HG03095 (cell line): ENCODE measurements at regions not wholly inside any gene's neighbourhood (a gene's known extent, or its start where the extent isn't known, plus 50 kb on each side); places are given as distances from the start of the nearest gene placed in this dataset.

Experiments
- ATAC-seq: cut with Tn5 transposase; IDR thresholded peaks from one replicate; pipeline ENCODE4 v1.9.1; 2021; ENCODE audit warnings: moderate library complexity; ENCODE audit not compliant: unreplicated experiment

DNA sequence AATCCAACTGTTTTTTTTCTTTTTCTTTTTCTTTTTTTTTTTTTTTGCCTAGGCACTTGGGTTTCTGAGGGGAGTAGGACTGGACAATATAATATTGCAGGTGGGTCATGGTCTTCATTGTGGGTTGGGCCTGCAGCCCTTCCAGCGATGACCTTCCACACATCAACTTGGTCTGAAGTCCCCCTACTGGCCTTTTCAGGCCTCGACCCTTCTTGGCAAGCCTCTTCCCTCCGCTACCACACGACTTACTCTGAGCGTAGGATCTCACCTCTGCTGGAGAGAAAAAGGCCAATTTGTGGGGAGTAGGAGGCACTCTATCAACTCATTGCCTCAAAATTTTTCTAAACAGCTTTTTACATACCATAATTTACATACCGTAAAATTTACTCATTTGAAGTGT, 51.1 kb upstream of the GRIK3 start:
- ATAC-seq: no peak

DNA sequence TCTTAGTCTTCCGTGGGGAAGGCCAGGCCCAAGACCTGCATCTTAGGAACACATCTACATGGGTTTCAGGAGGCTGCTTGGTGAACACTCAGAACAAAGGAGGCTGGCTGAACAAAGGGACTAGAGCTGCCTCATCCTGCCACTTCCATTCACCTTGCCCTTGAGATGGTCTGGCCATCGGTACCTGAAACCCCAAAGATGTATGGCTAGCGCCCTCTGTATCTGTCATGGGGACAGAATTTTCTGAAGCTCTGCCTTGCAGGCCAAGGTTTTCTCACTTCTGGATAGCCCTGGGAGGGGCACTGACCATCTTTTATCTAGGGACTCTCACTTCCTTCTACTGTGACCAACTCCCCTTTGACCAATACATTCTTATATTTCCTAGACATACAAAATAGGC, 55.4 kb upstream of the GRIK3 start:
- no peak for ATAC-seq

DNA sequence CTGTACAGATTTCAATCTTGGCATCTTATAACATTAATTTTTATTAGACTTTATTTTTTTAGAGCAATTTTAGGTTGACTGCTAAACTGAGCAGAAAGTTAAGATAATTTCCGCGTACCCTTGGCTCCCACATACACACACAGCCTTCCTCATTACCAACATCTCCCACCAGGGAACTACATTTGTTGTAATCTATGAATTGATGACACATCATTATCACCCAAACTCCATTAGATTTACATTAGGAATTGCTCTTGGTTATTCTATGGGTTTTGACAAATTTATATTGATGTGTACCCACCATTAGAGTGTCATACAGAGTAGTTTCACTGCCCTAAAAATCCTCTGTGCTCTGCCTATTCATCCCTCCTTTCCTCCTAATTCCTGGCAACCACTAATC, 56.4 kb upstream of the GRIK3 start:
- no peak for ATAC-seq

DNA sequence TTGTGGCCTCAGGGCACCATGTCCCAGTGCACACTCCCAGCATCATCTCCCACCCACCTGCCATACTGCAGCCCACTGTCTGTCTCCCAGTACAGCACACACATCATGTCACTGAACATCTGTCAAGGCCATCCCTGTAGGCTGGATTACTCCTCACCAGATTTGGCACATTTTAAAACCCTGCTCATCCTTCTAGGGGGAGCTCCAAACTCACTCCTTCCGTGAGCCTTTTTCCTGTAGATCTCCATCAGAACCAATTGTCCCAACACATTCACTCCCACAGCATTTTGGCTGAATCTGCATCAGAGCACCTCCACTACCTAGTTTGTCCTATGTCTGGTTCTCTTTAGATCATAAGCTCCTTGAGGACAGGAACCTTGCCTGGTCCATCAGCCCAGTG, 58.6 kb upstream of the GRIK3 start:
- ATAC-seq: no peak

DNA sequence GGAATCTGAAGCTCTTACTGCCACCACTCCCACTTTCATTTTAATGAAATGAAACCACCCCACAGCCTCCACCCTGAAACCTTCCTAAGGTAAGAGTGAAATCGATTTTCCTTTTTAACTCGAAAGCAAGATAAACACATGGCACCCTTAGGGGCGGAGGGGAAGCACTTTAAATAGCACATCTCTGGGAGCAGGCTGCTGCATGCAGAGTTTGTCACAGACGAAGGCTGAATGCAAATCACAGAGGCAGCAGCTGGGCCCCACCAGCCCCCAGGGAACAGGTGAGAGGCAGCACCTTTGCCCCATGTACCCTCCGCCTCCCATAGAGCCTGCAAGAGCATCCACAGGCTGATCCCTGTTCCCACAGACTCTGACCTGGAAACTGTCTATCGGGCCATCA, 60.0 kb upstream of the GRIK3 start:
- ATAC-seq: no peak

DNA sequence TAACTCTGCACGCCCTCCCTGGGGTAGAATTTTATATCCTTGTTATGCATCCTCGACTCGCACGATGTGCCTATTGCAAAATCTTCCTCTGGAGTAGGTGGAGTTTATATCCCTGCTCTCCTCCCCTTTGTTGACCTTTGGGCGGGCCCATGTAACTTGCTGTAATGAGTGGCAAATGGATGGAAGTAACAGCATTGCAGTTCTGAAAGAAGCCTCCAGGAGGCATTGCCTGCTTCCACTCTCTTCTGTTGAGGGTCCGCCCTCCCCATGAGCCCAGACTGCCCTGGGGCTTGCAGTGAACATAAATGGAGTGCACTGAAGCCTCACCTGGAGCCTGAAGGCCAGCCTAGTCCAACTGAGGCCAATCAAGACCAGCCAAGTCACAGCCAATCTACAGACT, 62.2 kb upstream of the GRIK3 start:
- ATAC-seq: no peak

DNA sequence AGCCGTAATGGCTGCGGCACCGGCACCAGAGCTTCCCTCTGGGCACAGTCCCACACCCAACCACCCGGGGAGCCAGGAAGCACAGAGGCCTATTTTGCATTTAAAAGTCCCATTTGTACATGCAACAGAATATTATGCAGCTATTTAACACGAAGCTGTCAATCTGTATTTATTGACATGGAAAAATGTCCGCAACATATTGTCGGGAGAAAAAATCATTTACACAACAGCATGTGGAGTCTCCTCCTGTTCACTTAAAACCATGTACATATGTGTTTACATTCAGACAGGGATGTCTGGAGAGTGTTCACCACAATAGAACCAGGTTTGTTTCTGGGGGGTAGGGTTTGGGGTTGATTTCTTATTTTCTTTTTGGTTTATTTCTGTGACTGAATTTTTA, 63.4 kb upstream of the GRIK3 start:
- no peak for ATAC-seq

DNA sequence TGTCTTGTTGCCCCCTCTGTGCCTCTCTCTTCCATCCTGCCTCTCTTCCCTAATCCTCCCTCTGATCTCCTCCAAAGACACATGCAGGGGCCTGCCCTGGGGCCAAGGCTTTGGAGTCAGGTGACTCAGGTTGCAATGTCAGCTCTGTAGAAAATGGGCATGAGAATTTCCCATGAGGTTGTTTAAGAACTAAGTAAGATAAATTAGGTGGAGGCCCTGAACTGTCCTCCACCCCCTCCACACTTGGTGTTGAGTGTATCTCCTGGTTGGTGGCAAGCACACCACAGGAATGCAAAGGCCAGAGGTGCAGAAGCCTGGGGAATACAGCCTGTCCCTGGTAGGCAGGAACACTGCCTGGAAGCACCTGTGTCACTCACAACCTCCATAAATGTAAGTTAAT, 63.9 kb upstream of the GRIK3 start:
- no peak for ATAC-seq

DNA sequence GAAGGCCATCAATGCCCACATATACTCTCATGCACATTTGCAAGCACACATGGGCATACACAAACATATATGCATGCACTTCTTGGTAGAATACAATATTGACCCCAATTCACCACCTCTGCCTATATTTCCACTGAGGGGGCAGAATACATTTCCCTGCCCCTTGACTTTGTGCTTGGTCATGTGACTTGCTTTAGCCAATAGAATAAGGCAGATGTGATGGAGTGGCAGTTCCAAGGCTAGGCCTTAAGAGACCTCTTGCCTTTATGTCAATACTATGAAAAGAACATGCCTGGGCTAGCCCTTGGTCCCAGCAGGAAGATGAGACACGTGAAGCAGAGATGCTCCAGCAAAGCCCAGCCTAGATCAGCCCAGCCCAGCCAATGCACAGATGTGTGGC, 66.0 kb upstream of the GRIK3 start:
- no peak for ATAC-seq

DNA sequence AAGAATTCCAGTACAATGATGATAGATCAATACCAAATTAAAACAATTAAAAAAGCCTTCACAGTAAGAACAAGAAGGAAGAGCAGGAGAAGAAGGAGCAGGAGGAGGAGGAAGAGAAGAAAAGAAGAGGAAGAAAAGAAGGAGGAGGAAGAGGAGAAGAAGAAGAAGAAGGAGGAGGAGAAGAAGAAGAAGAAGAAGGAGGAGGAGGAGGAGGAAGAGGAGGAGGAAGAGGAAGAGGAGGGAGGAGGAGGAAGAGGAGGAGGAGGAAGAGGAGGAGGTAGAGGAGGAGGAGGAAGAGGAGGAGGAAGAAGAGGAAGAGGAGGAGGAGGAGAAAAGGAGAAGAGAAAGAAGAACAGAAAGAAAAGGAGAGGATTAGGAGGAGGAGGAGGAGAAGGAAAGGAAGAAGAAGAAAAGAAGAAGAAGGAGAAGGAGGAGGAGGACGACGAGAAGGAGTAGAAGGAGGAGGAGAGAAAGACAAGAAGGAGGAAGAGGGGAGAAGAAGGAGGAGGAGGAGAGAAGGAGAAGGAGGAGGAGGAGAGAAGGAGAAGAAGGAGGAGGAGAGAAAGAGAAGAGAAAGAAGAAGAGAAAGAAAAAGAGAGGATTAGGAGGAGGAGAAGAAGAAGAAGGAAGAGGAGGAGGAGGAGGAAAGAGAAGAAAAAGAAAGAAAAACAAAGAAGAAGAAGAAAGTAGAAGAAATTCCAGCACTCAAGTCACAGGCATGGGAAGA, 68.5 kb upstream of the GRIK3 start:
- no peak for ATAC-seq

DNA sequence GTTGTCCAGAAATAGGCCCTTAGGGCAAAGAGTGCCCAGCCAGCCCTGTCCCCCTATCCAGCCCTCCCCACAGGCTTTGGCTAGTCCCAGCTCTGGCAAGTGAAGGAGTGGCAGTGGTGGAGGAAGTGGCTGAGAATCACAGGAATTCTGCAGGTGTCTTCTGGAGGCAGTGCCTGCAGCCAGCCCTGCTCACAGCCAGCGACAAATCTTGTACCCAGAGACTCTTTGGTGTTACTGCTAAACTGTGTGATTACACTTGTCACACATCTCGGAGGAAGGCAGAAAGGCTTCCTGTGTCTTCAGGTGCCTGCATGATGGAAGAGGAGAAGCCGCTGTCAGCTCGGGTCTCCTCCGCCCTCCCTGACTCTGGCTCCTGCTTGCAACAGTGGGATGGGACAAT, 71.6 kb upstream of the GRIK3 start:
- ATAC-seq: no peak

DNA sequence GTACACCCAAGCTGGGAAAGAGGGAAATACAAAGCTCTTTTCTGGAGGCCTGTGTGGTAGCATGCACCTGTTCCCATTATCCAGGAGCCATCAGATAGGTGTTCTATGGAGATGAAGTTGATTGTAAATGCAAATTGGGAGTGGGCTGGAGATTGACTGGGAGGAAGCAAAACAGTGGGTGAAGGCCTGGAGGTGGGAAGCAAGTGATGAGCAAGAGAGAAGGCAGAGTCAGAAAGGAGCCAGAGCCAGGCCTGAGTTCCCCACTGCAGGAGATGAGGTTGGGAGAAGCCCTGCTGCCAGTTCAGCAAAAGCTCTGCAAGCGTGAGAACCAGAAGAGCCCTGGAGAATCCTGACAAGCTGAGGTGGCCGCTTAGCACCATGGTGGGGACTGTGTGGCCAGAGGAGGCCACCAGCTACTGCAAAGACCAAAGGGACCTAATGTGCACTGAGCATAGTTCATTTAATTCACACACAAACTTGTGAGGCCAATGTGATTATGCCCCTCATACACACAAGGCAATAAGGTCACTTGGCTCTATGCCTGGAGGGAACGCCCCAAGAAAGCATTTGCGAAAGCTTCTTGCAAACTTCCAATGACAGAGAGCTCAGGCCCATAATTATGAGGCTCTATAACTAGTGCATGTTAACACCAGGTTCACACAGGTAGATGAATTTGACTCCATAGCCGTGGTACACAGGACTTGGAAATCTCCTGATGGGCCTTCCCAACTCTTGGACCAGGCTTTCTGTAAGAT, 73.0 kb upstream of the GRIK3 start:
- ATAC-seq: no peak

DNA sequence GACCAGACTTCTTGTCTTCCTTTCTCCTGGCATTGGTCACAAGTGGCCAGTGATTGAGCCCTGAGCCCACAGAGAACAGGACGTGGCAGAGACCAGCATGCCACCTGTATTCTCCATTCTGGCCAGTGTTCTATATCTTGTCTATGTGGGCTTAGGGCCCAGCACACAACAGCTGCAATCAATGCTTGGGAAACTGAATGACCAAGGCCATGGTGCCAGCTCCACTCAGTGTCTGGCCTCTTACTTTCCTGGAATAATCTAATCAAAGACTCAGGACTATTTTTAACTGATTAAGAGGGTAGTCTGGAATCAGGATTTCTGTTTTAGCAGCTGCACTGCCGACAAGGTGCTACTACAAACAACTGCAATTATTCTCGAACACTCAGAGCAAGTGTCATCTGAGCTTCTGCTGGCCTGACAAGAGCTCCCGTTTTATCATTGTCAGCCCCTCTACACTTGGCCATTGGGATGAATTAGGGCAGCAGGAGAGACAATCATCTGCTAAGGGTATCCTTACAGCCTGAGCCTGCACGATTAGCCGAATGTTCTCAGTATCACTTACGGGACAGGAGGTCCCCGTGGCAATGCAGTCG, 74.4 kb upstream of the GRIK3 start:
- no peak for ATAC-seq

DNA sequence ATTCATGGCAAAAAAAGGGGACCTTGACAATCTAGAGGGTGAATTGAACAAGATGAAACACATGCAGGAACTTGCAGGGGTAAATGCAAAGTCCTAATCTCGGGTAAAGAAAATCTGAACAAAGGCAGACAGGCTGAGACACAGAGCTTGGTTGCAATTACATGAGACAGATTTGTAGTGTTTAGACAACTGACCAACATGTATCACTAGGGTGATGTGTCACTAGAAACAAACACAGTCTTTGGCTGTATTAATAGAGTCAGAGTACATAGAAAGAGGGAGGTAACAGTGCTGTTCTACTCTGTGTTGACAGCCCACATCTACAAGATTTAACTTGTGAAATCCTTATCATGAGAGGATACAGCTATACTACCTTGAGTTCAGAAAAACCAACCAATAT, 78.1 kb upstream of the GRIK3 start:
- no peak for ATAC-seq

DNA sequence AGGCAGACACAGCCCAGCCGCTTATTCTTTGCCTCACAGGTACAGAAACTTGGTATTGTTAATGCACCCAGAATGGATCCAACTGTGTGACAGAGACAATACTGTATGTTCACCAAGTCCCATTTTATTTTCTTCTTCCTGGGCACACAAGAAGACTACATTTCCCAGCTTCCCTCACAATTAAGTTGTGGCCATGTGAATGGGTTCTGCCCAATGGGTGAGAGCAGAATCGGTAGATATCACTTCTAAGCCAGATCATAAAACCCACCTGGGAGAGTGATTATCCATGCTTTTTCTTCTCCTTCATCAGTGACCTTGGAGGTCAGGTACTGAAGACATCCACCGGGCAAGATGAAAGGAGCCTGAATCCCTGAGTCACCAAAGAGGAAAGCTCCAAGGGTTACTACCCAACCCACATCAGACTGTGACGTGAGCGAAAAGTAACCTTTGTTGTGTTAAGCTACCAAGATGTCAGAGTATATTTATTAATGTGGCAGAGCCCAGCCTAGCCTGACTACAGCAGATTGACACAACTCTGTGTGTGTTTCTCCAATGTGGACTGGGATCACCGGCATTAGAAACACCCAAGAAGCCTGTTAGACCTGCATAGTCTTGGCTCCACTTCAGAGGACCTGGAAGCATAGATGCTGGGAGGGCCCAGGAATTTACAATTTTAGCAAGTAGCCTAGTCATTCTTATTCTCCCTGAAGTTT, 79.1 kb upstream of the GRIK3 start:
- ATAC-seq: no peak

DNA sequence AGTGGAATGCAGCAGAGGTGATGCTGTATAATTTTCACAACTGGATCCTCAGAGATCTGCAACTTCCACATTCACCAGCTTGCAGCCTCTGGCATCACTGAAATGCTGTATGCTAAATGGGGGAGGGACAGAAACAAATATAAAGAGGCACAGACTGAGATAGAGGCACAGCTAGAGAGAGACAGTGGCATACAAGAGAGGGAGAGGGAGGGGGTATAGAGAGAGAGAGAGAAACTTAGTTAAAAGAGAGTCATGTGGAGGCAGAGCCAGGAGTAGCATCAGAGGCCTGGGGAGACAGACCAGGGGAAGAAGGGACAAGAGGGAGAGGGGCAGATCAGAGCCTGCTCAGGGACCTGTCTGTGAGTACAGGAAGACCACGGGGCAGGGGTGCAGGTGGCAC, 84.5 kb upstream of the GRIK3 start:
- ATAC-seq: no peak

DNA sequence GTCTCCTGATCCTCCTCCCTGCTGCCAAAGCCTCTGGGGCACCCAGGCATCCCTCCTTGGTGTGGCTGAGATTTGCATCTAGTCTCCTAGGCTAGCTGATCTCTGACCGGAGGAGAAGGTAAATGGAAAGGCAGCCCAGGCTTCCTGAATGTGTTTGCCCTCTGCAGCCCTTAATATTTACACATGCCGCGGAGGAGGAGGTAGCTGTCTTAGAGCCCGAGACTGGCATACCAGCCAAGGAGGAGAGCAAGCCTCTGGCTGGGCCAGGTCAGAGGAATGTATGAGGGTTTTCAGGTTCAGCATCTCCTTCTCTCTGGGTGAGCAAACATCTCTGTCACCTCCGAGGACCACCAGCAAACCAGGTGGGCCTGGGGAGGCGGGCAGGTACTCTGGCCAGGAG, 86.0 kb upstream of the GRIK3 start:
- no peak for ATAC-seq

DNA sequence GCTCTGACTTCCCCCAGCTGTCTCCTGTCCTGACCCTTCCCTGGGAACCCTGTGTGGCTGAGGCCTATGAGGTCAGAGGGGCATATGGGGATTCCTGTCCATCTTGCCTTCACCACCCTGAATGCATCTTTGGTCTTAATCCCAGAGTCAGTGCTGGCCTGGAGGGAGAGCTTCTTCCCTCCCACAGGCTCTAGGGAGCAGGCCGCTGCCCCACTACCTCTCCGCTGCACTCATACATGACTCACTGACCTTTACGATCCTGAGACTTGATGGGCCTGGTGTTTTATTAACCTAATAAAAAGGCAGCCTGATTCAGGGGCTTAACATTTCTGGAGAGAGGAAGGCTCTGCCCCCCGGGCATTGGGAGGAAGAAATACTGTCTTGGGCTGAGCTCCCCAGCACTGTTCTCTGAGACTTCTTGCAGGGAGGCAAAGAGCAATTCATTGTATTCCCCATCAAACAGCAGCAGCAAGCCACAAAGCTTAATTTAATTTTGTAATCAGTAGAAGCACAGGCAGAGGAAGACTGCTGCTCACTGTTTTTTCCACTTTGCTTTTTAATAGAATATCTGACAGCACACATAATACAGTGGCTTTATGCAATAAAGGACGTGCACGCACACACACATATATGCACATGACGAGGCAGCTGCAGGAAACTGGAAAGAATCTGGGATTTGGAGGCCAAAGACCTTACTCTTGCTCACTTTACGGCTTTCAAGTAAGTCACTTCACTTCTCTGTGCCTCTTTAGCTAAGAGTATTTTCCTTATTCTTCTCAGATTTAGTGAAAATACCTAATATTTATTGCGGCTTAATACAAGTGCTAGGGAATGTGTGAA, 89.2 kb upstream of the GRIK3 start:
- ATAC-seq: no peak

DNA sequence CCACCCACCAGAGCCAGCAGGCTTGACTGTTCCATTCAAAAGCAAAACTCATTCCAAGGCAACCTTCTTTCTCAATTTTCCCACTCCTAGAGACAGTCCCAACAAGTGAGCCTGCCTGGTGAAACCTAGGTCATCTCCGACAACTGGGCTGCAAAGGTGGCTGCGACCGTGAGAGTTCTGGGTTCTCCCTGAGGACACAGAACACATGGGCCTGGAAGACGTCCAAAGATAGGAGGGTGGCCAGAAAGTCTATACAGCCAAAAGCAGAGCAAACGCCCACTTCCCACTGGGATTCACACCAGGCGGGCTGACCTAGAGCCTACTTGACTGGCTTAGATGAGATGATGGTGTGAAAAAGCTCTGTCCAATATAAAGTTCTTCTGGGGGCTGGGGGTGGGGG, 90.2 kb upstream of the GRIK3 start:
- no peak for ATAC-seq

DNA sequence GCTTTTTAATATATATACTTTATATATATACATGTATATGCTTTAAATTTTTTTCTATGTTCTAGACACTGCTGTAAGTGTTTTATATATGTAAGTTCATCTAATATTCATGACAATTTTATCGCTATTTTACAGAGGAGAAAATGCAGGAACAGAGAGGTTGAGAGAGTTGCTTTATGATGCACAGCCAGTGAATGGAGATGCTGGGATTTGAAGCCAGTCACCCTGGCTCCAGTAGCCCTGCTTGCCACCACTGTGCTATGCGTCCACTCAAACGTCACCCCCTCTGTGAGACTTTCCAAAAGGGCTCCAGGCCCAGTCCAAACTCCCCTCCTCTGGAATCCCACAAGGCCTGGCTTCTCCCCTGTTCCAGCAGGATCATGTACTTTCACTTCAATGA, 91.0 kb upstream of the GRIK3 start:
- ATAC-seq: no peak

DNA sequence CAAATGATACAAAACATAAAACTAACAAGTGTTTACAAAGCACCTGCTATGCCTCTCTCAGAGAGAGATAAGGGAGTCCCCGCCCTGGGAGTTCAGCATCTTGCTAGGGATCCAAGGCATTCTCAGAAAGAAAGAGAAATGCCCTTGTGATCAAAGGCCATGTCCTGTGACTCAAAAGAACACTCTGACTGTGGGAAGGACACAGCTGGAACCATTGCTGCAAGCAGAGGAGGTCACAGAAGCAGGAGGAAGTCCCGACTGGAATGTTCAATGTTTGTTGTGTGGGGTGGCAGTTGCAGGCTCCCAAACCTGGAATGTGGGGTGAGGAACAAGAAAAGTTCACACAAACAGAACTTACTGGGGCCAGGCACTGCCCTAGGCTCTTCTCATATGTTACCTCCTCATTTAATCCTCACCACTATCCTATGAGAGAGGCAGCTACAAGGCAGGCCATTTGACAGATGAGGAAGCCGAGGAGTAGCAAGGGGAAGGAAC, 93.0 kb upstream of the GRIK3 start:
- ATAC-seq: no peak
